Kidney tubule cell (primary cell): ENCODE measurements at regions not wholly inside any gene's neighbourhood (a gene's known extent, or its start where the extent isn't known, plus 50 kb on each side); places are given as distances from the start of the nearest gene placed in this dataset.
A peak's percentile ranks its signal among the peaks of the same experiment; 100 is the strongest.

Source experiments
- DNase-seq: peaks from one replicate; pipeline ENCODE4 v3.0.0-alpha.2; 2018; ENCODE audit warnings: low spot score

DNA sequence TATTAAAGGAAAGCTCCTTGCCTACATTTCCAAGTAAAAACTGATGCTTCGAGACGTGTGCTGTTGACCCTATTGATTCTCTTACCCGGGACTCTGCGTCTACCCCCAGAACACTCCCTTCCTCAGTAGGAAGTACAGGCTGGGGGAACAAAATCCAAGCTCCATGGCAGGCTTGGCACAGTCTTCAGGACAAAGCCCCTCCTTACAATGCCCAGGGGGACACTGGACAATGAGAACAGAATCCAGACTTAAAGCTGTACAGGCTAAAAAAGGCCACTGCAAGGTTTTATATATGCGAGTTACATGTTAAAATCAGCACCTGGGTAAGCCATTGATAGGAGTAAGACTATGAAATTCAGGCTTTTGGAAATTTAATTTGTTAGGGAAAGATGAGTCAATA, 250.6 kb upstream of the DAPK1 start:
- no peak for DNase-seq

DNA sequence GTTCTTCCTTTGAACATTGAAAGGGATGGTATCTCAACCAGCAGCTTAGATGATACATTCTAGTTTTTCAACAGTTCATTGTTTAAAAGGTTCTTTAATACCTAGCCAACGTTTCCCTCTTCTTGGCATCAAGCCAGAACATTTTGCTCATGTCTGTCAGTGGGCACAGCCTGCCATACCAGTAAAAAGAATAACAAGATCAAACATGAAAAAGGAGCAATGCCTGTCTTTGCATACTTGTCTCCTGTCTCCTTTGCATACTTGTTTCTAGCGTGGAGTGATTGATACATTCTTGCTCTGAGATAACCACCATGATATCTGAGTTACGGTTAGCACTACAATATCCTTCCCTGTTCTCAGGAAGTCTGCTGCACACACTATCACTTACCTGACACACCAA, 248.6 kb upstream of the DAPK1 start:
- no peak for DNase-seq

DNA sequence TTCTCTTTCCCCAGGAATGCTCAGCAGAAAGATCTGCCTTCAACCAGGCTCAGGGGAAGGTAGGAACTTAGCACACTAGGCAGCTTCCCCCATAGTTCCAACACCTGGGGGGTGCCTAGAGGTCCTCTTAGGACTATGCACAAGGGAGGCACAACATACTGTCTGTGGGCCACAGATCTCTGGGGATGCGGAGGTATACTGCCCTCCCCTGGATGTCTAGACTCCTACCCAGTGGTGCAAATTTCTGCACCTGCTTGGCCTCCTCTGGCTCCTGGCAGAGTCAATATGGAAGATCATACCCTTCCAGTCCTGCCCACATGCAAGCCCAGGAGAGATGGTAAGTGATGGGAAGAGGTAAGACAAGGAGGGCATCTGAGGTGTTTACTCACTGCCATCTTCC, 247.5 kb upstream of the DAPK1 start:
- peak; percentile 4 for DNase-seq

DNA sequence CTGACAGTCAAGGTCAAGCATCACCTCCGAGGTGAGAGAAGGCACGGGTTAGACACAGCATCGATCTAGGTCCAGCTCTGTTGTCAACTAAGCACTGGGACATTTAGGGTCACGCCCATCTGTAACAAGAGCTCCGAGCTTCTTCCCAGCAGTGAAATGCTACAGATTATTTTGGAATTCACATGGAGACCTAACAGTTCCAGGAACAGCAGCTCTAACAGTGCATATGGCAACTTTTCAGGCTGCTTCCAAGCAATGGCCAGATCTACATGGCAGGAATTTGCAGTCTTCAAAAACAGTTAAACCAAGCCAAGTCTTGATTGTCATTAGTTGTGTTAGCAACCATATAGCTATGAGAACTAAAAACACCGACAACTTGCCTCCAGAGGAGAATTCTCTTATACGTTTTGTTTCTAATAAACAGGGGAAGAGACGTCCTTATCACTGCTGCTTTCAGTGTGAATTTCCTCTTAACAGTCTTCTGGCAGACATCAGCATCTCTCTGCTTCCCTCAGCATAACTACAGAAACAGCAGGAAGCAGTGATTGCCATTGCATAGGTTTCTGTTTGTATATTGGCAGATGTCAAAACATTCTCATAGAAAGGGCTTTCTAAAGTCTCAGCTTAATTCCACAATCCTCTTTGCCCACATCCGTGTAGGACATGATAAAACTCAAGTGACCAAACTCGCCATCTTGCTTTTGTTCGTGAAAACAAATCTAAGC, 242.1 kb upstream of the DAPK1 start:
- no peak for DNase-seq

DNA sequence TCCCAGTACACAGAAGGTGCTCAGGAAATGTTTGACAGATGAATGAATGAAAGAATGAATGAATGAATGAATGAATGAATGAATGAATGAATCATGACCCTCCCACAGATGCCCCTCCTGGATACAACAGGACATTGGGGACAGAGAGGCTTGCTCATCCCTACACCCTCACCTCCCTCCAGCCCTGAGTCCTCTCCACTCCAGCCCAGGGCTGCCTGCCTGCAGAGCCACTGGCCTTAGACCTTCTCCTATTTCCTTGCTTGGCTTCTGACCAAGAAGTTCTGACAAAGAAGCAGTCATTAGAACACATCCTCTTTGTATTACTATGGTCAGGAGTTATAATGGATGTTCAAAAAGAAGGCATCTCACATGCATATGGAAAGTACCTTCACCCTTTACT, 240.7 kb upstream of the DAPK1 start:
- DNase-seq, result peak; percentile 10

DNA sequence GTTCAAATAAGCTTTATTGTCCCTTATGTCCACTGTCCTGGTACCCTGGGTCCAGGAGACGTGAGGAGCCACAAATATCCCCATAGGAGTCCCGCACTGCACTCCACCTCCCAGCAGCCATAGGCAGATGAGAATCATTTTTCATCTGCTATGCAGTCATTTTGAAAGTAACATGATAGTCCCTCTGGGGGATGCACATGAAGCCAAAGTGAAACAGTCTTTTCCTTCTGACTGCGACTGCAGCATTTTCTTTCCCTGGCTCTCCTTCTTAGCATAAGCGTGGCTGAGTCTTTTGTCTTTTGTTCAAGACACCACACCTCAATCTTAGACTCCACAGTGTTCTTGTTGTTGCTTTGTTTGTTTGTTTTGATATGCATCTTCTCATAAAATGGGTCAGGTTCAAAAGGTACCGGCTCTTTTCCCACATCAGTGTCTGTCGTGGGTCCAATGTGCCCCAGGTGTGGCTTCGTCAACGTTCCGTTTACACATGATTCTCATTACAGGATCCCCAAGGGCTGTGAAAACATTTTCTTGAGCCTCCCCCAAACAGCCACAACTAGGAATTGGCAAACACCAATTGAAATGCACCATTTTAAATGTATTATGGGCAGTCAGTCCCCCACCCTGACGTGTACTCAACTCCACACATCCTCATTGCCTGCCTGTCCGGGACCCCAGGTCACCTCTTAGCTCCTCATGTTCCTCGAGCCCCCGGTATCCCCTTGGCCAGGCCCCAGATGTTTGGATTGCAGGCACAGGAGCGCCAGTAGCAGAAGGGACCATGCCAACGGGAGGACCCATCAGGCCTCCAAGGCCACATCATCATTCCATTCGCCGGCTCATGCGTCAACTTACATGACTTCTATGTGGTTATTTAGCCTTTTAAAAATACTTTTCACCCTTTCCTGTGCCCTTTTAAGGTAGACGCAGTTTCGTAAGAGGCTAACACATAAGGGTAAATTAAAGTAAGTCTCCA, 237.8 kb upstream of the DAPK1 start:
- no peak for DNase-seq

DNA sequence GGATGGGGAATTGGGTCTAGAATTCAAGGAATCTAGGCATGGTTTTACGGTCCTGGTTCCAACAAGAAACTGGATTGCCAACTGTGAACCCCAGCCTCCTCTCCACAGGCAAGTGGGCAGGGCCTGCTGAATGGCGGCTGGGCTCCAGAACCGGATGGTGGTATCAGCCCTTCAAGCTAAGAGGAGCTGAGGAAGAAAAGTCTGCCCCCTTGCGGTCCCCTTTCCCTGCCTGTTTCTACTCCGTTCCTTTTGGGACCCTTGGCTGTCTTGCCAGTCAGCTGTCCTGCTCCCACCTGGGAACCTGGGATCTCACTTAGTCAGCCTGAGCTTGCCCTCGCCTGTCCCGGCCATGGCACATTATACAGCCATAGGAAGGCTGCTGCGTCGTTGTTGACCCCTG, 234.4 kb upstream of the DAPK1 start:
- DNase-seq, result no peak

DNA sequence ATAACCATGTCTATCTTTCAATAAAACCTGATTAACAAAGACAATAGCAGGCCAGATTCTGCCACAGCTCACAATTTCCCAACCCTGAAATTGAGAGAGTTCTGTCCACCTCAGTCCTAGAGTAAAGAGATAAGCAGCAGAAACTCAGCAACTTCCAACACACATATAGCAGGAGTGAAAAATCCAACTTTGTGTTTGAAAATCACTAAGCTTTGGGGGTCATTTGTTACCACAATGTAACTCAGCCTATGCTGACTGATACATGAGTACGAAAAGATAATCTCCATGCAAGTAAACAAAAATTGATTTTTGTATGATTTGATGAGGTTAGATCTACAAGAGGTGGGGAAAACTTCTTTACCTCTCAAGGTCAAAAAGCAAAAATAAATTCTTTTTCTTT, 231.0 kb upstream of the DAPK1 start:
- no peak for DNase-seq

DNA sequence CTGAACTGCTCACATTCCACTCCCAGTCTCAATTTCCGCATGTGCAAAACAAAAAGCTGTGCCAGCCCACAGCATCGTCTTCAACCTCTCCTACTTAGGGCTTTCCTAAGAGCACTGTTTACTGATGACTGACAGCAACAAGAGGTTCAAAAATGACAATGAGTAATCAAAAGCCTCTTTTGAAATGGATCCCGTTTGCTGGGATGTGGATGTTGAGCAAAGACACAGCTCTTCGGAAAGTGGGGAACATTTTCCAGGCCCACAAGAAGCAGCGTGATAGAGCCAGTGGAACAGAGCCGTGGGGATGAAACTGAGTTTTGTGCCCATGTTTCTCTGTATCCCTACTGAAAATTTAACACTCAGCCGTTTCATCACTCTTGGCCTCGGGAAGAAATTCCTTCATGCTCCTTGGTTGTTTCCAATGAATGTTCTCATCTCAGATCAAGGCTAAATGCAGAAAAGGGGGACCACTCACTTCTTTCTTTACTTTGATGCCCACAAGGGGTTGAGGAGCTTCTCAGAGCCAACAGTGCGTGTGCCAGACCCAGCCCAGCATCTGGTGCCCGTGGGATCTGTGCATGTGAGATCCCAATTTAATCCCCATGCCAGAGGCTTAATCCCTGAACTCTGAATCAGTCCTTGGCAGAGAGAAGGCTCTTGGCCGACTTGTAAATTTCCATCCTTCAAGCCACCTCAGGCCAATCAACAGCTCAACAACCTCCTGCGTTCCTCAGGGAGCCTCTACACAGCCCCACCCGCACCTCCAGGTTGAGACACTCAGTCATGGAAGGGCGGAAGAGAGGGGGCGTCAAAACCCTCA, 230.2 kb upstream of the DAPK1 start:
- DNase-seq, result no peak

DNA sequence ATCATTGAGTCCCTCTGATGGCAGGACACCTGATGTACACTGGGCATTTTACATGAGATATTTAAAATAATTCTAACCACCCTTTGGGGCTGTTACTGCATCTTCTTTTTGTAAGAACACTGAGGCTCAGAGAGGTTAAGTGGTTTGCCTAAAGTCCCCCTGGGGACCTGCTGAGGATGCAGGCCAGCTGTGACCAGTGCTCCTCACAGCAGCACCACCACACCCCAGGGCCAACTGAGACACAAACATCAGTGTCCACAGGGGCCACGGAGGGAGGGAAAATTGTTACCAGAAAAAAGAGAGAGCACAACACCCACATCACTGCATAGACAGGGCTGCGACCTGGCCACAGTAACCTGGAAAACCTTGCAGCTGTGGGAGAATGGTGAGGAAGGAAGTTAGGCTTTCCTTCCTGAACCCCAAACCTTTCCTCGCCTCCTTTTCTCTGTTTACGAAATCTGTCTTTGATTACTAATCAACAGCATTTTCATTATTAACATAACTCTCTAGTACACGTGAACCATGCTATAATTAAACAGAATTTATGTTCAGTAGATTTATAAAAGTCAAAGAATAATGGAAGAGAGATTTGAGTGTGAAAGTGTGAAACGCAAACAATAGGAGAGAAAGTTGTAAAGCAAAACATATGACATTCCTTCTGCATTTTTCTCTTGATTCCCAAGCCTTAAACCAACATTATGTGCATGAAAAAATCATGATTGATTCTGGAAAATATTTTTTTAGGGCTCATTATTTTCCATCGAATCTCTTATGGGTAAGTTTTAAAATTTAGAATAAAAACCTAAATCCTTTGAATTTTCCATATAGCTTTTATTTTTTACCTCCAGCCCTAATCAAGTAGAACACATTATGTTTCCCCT, 228.1 kb upstream of the DAPK1 start:
- DNase-seq, result no peak

DNA sequence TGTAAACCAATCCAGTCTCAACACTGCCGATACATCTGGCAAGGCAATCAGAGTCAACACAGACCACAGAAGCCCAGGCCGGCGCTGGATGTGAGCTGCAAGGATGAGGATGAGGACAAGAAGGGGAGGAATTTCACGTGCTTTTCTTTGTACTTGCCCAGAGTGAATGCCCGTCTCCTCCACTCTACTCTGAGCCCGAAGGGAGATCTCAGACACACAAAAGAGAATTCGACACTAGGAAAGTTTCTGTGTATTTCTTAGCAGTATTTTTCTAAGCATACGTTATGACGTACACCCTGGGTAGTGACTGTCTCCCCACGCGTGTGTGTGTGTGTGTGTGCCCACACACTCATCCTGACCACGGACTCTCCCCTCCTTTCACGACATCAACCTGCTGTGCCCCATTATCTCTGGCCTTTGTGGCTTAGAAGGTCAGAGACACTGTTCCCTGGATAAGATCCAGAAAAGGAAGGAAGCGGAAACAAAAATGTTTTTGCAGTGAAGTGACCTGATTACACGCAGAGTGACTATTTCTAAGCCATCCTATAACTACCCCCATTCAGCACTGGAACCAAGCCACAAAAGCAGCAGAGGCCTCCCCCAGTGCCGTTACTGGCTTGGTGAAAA, 227.3 kb upstream of the DAPK1 start:
- peak; percentile 87 for DNase-seq

DNA sequence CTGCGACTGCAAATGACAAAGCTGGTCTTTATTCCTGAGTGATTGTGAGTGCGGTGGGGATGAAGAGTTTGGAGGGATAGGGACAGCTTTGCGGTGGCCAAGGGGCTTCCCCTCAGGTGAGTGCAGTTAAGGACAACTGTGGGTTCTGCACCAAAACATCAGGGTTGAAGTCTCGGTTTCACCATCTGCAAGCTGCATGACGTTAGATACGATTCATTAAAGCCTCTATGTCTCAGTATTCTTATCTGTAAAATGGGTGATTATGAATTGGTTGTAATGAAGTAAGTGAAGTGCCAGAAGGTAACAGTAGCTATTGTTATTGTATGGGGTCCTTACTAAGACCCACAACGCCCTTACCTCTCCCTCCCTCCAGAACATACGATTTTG, 226.8 kb upstream of the DAPK1 start:
- no peak for DNase-seq

DNA sequence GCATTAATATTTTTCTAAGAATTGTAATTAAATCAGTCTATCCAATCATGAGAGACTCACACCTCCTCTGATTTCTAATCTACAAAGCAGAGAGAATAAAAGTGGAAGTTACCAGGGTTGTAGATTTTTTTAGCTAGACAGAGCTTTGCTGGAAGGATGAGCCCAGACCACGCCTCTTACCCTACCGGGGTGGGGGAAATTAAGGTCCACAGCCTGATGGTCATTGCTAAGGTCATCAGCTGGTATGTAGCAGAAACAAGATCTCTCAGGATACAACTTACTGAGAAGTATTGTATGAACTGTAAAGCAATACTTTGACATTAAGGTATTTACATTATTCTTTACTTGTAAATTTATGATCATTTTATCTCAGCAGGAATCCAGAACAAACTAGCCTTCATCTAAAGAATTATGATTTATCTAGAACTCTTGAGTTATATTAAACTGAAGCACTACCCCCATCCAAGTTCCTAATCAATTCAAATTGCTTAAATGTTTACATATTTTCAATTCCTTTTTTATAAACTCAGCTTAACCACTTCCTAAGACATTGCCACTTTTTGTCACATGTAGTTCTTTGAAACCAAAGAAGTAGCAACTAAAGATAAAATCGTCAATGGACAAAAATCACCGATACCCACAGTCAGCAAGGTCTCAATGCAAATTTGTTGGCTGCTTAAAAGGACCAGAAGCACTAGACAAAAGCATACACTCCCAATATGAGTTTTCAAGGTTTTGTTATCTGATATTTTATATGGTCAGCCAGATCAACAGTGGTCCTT, 225.8 kb upstream of the DAPK1 start:
- no peak for DNase-seq

DNA sequence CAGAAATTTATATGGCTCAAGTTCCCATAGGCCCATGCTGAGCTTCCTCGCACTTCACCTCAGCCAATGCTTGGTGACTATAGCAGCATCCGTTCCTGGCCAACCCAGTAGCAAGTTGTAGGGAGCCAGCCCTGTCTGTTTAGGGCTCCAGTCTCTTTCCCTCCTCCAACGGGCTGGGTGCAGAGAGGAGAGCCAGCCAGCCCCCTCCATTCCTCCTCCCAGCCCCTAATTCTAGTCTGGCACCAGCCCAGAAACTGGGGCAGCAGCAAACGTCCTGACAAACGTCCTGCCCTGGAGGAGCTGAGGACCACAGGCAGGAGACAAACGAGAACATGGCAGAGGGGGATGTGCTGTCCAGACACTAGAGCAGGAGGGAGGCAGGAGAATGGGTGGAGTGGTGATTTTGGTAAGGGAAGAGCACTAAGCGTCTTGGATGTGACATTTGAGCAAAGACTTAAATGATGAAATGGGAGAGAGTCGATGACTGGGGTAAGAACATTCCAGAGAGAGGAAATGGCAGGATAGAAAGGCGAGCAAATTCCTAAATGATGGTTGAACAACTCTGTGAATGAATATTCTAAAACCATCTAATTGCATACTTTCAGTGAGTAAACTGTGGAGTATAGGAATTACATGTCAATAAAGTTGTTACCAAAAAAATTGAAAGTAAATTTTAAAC, 222.5 kb upstream of the DAPK1 start:
- no peak for DNase-seq

DNA sequence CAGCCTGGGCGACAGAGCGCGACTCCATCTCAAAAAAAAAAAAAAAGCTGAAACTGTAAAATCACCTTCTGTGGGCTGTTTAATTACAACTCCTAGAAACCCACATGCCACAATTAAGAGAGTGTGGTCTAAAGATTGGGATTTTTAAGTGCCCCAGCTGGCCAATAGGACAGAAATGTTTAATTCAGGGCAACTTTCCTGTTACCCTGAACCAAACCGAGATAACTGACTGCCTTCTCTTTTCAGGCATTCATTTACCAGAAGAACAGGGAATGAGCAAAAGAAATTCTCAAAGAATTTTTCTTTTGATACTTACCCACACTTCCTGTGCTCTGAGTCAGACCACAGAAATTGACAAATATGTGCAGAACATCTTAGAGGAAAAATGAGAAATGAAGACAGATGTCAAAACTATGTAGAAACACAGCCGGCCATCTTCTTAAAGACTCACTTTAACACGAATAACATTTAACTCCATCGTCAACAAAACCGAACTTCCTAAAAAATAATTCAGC, 221.3 kb upstream of the DAPK1 start:
- peak; percentile 67 for DNase-seq

DNA sequence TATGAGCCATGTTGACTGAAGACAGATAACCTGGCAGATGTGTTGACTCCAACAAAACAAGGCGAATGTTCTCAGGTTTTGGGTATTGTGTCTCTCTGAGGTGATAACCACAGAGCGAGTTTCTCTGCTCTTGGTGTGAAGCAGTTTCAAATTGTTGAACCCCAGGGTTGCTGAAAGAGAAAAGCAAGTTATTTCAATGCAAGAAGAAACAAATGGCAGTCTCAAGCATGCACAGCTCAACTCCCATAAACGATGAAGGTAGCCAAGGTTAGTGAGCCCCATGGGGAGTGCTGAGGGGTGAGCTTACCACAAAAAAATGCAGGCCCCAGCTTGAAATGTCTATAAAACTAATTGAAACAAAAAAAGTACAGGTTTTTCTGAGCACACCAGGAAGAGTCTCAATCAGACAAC, 220.8 kb upstream of the DAPK1 start:
- peak; percentile 28 for DNase-seq

DNA sequence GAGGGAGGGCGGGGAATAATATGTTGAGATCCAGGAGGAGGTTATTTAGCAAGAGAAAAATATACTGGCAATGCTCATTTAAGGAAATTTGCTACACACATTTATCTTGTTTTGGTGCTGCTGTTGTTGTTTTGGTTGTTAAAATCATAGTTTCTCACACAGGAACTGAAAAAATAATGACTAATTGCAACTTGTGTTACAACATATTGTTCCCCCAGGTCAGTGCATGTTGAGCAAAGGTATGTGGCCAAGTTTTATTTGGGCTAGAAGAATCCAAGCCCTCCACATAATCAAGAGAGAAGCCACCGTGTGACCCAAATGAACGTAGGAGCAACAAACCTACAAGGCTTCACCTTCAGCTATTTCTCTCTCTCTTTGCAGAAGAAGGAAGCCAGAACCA, 220.3 kb upstream of the DAPK1 start:
- DNase-seq, result no peak

DNA sequence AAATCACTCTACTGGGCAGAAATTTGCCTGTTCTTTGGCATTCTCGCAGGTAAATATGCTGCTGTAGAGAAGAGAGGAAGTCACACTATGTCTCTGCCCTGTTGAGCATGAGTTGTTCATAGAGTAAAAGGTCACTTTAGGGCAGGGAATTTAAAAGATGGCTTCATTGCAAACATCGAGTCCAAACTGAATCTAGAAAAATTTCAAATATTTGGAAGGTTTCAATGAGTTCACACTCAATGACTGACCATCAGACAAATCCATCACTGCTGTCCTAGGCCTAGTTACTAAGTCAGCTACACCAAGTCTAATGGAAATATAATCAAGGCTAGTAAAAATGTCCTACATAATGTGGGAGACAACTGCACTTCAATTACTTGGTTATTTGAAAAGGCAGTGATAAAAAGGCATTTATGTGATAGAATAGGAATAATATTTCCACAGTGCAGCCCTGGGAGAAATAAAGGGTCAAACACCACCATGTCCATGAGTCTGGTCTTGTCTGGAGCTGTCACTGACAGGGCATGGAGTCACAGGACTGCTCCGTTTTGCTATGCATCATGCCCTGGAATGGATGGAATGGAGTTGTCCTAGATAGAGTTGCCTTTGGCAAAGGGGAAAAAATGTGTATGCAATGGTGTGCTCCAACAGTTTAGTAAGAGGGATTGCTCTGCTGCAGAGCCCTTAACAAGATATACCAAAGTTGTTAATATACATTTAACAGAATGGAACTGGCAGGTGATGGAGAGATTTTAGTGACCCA, 218.5 kb upstream of the DAPK1 start:
- DNase-seq, result no peak

DNA sequence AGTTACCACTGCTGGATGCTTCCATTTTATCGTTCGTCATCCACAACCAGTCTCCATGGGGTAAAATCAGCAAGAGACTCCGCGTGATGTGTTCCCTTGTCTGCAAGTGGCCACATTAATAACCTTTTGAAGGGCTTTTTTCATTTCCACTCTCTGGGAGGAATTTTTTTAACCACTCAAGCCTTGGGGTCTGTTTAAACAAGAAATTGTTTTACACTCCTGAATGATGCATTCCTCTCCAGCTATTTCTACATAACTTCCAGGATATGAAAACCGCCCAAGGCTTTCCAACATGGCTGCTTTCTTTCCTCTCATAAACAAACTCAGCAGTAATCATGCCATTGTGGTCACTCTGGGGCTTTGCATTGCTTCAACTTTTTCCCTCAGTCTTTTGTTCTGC, 217.2 kb upstream of the DAPK1 start:
- no peak for DNase-seq
